IMR-90 (cell line): ENCODE measurements at regions not wholly inside any gene's neighbourhood (a gene's known extent, or its start where the extent isn't known, plus 50 kb on each side); places are given as distances from the start of the nearest gene placed in this dataset.

Source experiments
- ATAC-seq: fragments of 200-7000 bp; cut with Tn5 transposase; 2 replicates; pipeline ENCODE4 v1.9.1; 2020; ENCODE audit warnings: low read depth, mild to moderate bottlenecking, moderate library complexity
- BruUV-seq: library from RNA; stranded (reverse); fragments of 400-500 nt; replicated peaks from 2 replicates; lab custom pipeline; 2021; lab: Mats Ljungman, UMichigan
- CTCF ChIA-PET: fragments of 300-600 bp; formaldehyde crosslinking; extraction: SDS; loops from one replicate; lab custom pipeline; 2021; ENCODE audit warnings: antibody characterized with exemption; lab: Yijun Ruan, JAX
- POLR2A ChIA-PET: fragments of 300-600 bp; sonication (Branson Sonifier 250); formaldehyde crosslinking; loops from one replicate; lab custom pipeline; 2022; ENCODE audit warnings: antibody characterized with exemption; ENCODE audit not compliant: unreplicated experiment; lab: Charles Lee
- DNase-seq: peaks from one replicate; pipeline ENCODE4 v3.0.0; 2013
- H2AFZ ChIP-seq: replicated peaks from 2 replicates; pipeline ENCODE3; 2013; ENCODE audit warnings: low read length, mild to moderate bottlenecking; ENCODE audit not compliant: poor library complexity
- H2AK5ac ChIP-seq: 2 replicates; pipeline ENCODE4 v1.6.1; 2013; ENCODE audit warnings: low read depth, low read length, inconsistent platforms
- H2AK9ac ChIP-seq: replicated peaks from 2 replicates; pipeline ENCODE3; 2013; ENCODE audit warnings: mild to moderate bottlenecking, low read depth, low read length, moderate library complexity; ENCODE audit not compliant: poor library complexity
- H2BK120ac ChIP-seq: 2 replicates; pipeline ENCODE4 v1.6.1; 2013; ENCODE audit warnings: low read depth, low read length, inconsistent platforms
- H2BK15ac ChIP-seq: 3 replicates; pipeline ENCODE4 v1.6.1; 2013; ENCODE audit warnings: low read depth, low read length, inconsistent platforms
- H2BK20ac ChIP-seq: 2 replicates; pipeline ENCODE4 v1.6.1; 2013; ENCODE audit warnings: low read depth, mild to moderate bottlenecking, inconsistent platforms, low read length, moderate library complexity
- H2BK5ac ChIP-seq: 2 replicates; pipeline ENCODE4 v1.6.1; 2013; ENCODE audit warnings: mild to moderate bottlenecking, low read depth, low read length, inconsistent platforms; ENCODE audit not compliant: poor library complexity, severe bottlenecking
- H3K14ac ChIP-seq: replicated peaks from 2 replicates; pipeline ENCODE4 v1.6.1; 2013; ENCODE audit warnings: low read depth, low read length, inconsistent platforms
- H3K18ac ChIP-seq: 2 replicates; pipeline ENCODE4 v1.6.1; 2013; ENCODE audit warnings: low read depth, low read length, control low read depth
- H3K23ac ChIP-seq: 2 replicates; pipeline ENCODE4 v1.6.1; 2013; ENCODE audit warnings: low read depth, low read length, inconsistent platforms
- H3K27ac ChIP-seq: 2 replicates; pipeline ENCODE4 v1.5.1; 2013; ENCODE audit warnings: mild to moderate bottlenecking, control low read depth, low read length; ENCODE audit not compliant: insufficient read depth
- H3K27me3 ChIP-seq: 2 replicates; pipeline ENCODE4 v1.6.1; 2013; ENCODE audit warnings: low read length; ENCODE audit not compliant: control insufficient read depth, insufficient read depth
- H3K36me3 ChIP-seq: 2 replicates; pipeline ENCODE4 v1.6.1; 2013; ENCODE audit warnings: low read length, mixed read lengths; ENCODE audit not compliant: control insufficient read depth, insufficient read depth
- H3K4ac ChIP-seq: 2 replicates; pipeline ENCODE4 v1.6.1; 2013; ENCODE audit warnings: low read depth, low read length, inconsistent platforms
- H3K4me1 ChIP-seq: 2 replicates; pipeline ENCODE4 v1.6.1; 2013; ENCODE audit warnings: low read length, mixed read lengths; ENCODE audit not compliant: control insufficient read depth, insufficient read depth
- H3K4me2 ChIP-seq: 2 replicates; pipeline ENCODE4 v1.6.1; 2013; ENCODE audit warnings: low read depth, mild to moderate bottlenecking, control low read depth, low read length, moderate library complexity
- H3K4me3 ChIP-seq: 2 replicates; pipeline ENCODE4 v1.5.1; 2013; ENCODE audit warnings: low read depth, mild to moderate bottlenecking, control low read depth, low read length, moderate library complexity; ENCODE audit not compliant: insufficient read depth
- H3K56ac ChIP-seq: 2 replicates; pipeline ENCODE4 v1.6.1; 2013; ENCODE audit warnings: low read length, inconsistent platforms; ENCODE audit not compliant: insufficient read depth; ENCODE audit errors: extremely low read depth
- H3K79me1 ChIP-seq, 2 experiments: 2 replicates each; pipeline ENCODE4 v1.6.1; 2013; ENCODE audit warnings: low read length in 2 of 2, inconsistent platforms in 1 of 2, low read depth in 1 of 2
- H3K9ac ChIP-seq: 2 replicates; pipeline ENCODE4 v1.6.1; 2013; ENCODE audit warnings: low read depth, low read length, control low read depth
- H3K9me1 ChIP-seq: 2 replicates; pipeline ENCODE4 v1.6.1; 2013; ENCODE audit warnings: low read length, inconsistent platforms; ENCODE audit not compliant: insufficient read depth
- H3K9me3 ChIP-seq: 2 replicates; pipeline ENCODE4 v1.6.1; 2013; ENCODE audit warnings: low read length; ENCODE audit not compliant: control insufficient read depth, insufficient read depth
- H4K20me1 ChIP-seq: 2 replicates; pipeline ENCODE4 v1.6.1; 2013; ENCODE audit warnings: low read length, inconsistent platforms; ENCODE audit not compliant: insufficient read depth
- H4K5ac ChIP-seq: 2 replicates; pipeline ENCODE4 v1.6.1; 2013; ENCODE audit warnings: mild to moderate bottlenecking, low read depth, low read length, control low read depth
- H4K8ac ChIP-seq, 2 experiments: 2 replicates each; pipeline ENCODE4 v1.6.1; 2013; ENCODE audit warnings: low read depth in 2 of 2, low read length in 2 of 2, control low read depth in 1 of 2, inconsistent platforms in 1 of 2
- H4K91ac ChIP-seq: 2 replicates; pipeline ENCODE4 v1.6.1; 2013; ENCODE audit warnings: low read depth, low read length, inconsistent platforms; ENCODE audit not compliant: insufficient read depth
- BHLHE40 ChIP-seq: fragments of 150-350 bp; IDR thresholded peaks from 2 replicates; pipeline ENCODE4 v1.6.1; 2016; ENCODE audit warnings: mild to moderate bottlenecking, low read depth, low read length
- FOS ChIP-seq: fragments of 150-350 bp; IDR thresholded peaks from 2 replicates; pipeline ENCODE4 v1.6.1; 2016; ENCODE audit warnings: low read depth, low read length
- MAFK ChIP-seq: IDR thresholded peaks from 2 replicates; pipeline ENCODE4 v1.6.1; 2012; ENCODE audit warnings: low read depth, low read length, improper control_type of control experiment
- RCOR1 ChIP-seq: IDR thresholded peaks from 2 replicates; pipeline ENCODE4 v1.6.1; 2012; ENCODE audit warnings: mild to moderate bottlenecking, low read length, improper control_type of control experiment; ENCODE audit not compliant: insufficient replicate concordance
- WGBS, 2 experiments: methylation state at CpG; one replicate each; pipeline versions ENCODE4 v1.1.5 to v1.1.7; 2013; ENCODE audit warnings: missing lambda C conversion rate in 2 of 2; ENCODE audit not compliant: insufficient read length in 1 of 2; ENCODE audit errors: extremely low coverage in 2 of 2; 5-methylcytosine and 5-hydroxymethylcytosine counted together
- dilution Hi-C: fragments of 300-500 bp; cut with HindIII; formaldehyde crosslinking; loops from one replicate; pipeline ENCODE4 v1.14.3; 2018; ENCODE audit warnings: low sequenced_read_pairs; ENCODE audit not compliant: unreplicated experiment
- in situ Hi-C: fragments of 300-500 bp; cut with MboI; formaldehyde crosslinking; loops from 3 replicates; pipeline ENCODE4 v1.14.3; 2019; ENCODE audit warnings: low sequenced_read_pairs, inconsistent platforms, mixed read lengths
- intact Hi-C: fragments of 100-400 bp; cut with micrococcal nuclease; formaldehyde crosslinking; loops from 2 replicates; pipeline ENCODE4 v1.10.0; 2022

DNA sequence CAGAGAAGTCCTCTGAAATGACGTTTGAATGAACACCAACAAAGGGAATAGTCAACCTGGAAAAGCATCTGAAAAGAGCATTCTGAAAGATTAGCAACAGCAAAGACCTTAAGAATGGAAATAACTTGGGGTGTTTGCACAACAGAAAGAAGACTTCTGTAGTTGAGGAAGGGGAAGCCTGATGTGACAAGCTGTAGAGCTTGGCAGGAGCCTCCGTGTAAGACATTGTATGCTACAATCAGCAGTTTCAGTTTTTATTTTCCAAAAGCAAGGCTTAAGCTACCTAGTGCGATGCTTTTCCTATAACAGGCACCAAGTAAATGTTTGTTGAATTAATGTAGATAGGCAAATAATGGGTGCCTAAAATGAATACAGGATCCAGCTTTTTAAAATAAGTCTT lies 484.0 kb downstream of the SPRY1 start:
- TF ChIP-seq RCOR1: no peak
- no peak for TF ChIP-seq BHLHE40
- no peak for TF ChIP-seq FOS
- TF ChIP-seq MAFK: no peak
- Histone ChIP-seq H3K14ac (no peak overlapping the region), H3K27ac (no peak overlapping the region), H3K4me3 (no peak overlapping the region), H4K20me1 (no peaks in the 10 kb centered on the region), H3K4ac (no peak overlapping the region), H2AK9ac (no peak overlapping the region), H3K9me3 (peaks cover 3% of the 10 kb centered on the region), H3K79me1 (no peaks in the 10 kb centered on the region), H3K27me3 (no peaks in the 10 kb centered on the region), H4K91ac (no peak overlapping the region), H3K9ac (no peak overlapping the region), H3K18ac (no peak overlapping the region), H3K56ac (no peak overlapping the region), H3K23ac (no peak overlapping the region), H3K36me3 (no peaks in the 10 kb centered on the region), H3K4me1 (no peaks in the 10 kb centered on the region), H2AK5ac (no peak overlapping the region), H3K4me2 (no peak overlapping the region), H2BK120ac (no peak overlapping the region), H3K9me1 (no peaks in the 10 kb centered on the region), H2AFZ (no peak overlapping the region), H2BK15ac (no peak overlapping the region), H2BK20ac (no peak overlapping the region), H4K8ac (no peak overlapping the region), H2BK5ac (no peak overlapping the region), H4K5ac (no peak overlapping the region)
- CTCF ChIA-PET: no interaction called here
- dilution Hi-C loops (no loop called here), intact Hi-C loops (no loop called here), in situ Hi-C loops (no loop called here)
- DNase-seq: no peak
- WGBS, 2 experiments: no CpG with 5 or more reads among the region's 3 CpGs
- POLR2A ChIA-PET: interaction anchor here (0.6 kb wide), 1 partner anchor 29 kb away, joined by 4 read pairs; no protein-coding TSS in a partner anchor
- no peak for ATAC-seq
- BruUV-seq: no TSS peak
